Fibroblast of lung (primary cell): ENCODE measurements at regions not wholly inside any gene's neighbourhood (a gene's known extent, or its start where the extent isn't known, plus 50 kb on each side); places are given as distances from the start of the nearest gene placed in this dataset.

Source experiments
- DNase-seq, 2 donors: peaks; one replicate each; pipeline versions ENCODE4 v3.0.0 to v3.0.0-alpha.2; 2010; ENCODE audit warnings: low read depth in 2 of 2
- H2AFZ ChIP-seq: 2 replicates; pipeline ENCODE4 v1.5.1; 2012; ENCODE audit warnings: low read length, control low read depth, inconsistent platforms
- H3K27ac ChIP-seq: 2 replicates; pipeline ENCODE4 v1.5.1; 2011; ENCODE audit warnings: low read length, control low read depth; ENCODE audit not compliant: insufficient read depth
- H3K27me3 ChIP-seq: 2 replicates; pipeline ENCODE4 v1.5.1; 2011; ENCODE audit warnings: mild to moderate bottlenecking, low read length; ENCODE audit not compliant: control insufficient read depth, insufficient read depth
- H3K36me3 ChIP-seq: 2 replicates; pipeline ENCODE4 v1.5.1; 2011; ENCODE audit warnings: low read length; ENCODE audit not compliant: control insufficient read depth, insufficient read depth
- H3K4me1 ChIP-seq: 2 replicates; pipeline ENCODE4 v1.5.1; 2011; ENCODE audit warnings: low read length; ENCODE audit not compliant: control insufficient read depth, insufficient read depth; ENCODE audit errors: extremely low read depth
- H3K4me2 ChIP-seq: 2 replicates; pipeline ENCODE4 v1.5.1; 2011; ENCODE audit warnings: low read length, control low read depth; ENCODE audit not compliant: insufficient read depth; ENCODE audit errors: extremely low read depth
- H3K4me3 ChIP-seq, 4 experiments: fragments of 200-600 bp in 1 of 4; sonication (generic) in 1 of 4; replicated peaks in 1 of 4; 2 replicates each; pipeline ENCODE4 v1.5.1; 2011 to 2016; ENCODE audit warnings: low read length in 4 of 4, low read depth in 3 of 4, mild to moderate bottlenecking in 3 of 4, control low read depth in 2 of 4, inconsistent platforms in 1 of 4, mixed read lengths in 1 of 4; ENCODE audit not compliant: insufficient read depth in 1 of 4; ENCODE audit errors: control extremely low read depth in 1 of 4
- H3K79me2 ChIP-seq: 2 replicates; pipeline ENCODE4 v1.5.1; 2012; ENCODE audit warnings: mild to moderate bottlenecking, low read length, inconsistent platforms; ENCODE audit not compliant: control insufficient read depth, insufficient read depth
- H3K9ac ChIP-seq: 2 replicates; pipeline ENCODE4 v1.5.1; 2011; ENCODE audit warnings: mild to moderate bottlenecking, low read length, control low read depth; ENCODE audit not compliant: insufficient read depth
- H3K9me3 ChIP-seq: 2 replicates; pipeline ENCODE4 v1.5.1; 2012; ENCODE audit warnings: low read depth, low read length; ENCODE audit not compliant: control insufficient read depth, insufficient read depth
- H4K20me1 ChIP-seq: 2 replicates; pipeline ENCODE4 v1.5.1; 2011; ENCODE audit warnings: low read length; ENCODE audit not compliant: control insufficient read depth, insufficient read depth; ENCODE audit errors: extremely low read depth
- EZH2 ChIP-seq: IDR thresholded peaks from 2 replicates; pipeline ENCODE4 v1.5.1; 2012; ENCODE audit warnings: low read length, control low read depth, mild to moderate bottlenecking; ENCODE audit errors: missing control alignments
- TF ChIP-seq, protein P1 (sequence below), 2 donors: IDR thresholded peaks in 1 of 2; conservative IDR thresholded peaks in 1 of 2; 1 replicate in 1 of 2; 2 replicates in 1 of 2; pipeline ENCODE4 v1.5.1; 2011 to 2012; ENCODE audit warnings: low read length in 2 of 2, control low read depth in 1 of 2, inconsistent platforms in 1 of 2, low read depth in 1 of 2, mild to moderate bottlenecking in 1 of 2

DNA sequence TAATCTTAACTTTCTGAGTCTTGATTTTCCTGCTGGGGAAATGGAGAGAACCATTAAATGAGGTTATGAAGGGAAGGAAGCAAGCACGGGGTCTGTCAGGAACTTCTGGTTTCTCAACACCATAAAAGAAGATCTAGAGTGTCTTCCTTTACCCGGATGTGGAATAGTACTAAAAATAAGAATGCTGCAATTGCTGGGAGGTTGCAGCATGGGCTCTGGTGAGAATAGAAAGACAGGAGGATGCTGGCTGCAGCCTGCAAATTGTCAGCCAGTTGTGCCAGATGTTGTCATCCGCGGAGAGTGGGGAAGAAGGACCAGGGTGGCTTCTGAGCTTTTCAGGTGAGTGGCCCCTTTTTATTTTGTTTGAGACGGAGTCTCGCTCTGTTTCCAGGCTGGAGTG lies 69.3 kb upstream of the STC2 start:
- Histone ChIP-seq H3K9me3 (no peaks in the 10 kb centered on the region), H3K79me2 (no peaks in the 10 kb centered on the region), H3K27ac (no peak overlapping the region), H3K4me2 (no peak overlapping the region), H2AFZ (no peak overlapping the region), H3K4me3 (no peak overlapping the region), H3K4me1 (no peaks in the 10 kb centered on the region), H3K27me3 (no peaks in the 10 kb centered on the region), H3K9ac (no peak overlapping the region), H4K20me1 (no peaks in the 10 kb centered on the region), H3K36me3 (no peaks in the 10 kb centered on the region)
- no peak for TF ChIP-seq EZH2
- TF ChIP-seq, protein P1, sequence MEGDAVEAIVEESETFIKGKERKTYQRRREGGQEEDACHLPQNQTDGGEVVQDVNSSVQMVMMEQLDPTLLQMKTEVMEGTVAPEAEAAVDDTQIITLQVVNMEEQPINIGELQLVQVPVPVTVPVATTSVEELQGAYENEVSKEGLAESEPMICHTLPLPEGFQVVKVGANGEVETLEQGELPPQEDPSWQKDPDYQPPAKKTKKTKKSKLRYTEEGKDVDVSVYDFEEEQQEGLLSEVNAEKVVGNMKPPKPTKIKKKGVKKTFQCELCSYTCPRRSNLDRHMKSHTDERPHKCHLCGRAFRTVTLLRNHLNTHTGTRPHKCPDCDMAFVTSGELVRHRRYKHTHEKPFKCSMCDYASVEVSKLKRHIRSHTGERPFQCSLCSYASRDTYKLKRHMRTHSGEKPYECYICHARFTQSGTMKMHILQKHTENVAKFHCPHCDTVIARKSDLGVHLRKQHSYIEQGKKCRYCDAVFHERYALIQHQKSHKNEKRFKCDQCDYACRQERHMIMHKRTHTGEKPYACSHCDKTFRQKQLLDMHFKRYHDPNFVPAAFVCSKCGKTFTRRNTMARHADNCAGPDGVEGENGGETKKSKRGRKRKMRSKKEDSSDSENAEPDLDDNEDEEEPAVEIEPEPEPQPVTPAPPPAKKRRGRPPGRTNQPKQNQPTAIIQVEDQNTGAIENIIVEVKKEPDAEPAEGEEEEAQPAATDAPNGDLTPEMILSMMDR (conservative IDR thresholded peaks at IDR 0.05 in 1 of 2, IDR thresholded peaks at IDR 0.05 in 1 of 2; ENCODE audit: low read depth in 1 of 2, low read length in 2 of 2), result no peak
- peak in 1 of 2 donors; percentile 27 for DNase-seq

DNA sequence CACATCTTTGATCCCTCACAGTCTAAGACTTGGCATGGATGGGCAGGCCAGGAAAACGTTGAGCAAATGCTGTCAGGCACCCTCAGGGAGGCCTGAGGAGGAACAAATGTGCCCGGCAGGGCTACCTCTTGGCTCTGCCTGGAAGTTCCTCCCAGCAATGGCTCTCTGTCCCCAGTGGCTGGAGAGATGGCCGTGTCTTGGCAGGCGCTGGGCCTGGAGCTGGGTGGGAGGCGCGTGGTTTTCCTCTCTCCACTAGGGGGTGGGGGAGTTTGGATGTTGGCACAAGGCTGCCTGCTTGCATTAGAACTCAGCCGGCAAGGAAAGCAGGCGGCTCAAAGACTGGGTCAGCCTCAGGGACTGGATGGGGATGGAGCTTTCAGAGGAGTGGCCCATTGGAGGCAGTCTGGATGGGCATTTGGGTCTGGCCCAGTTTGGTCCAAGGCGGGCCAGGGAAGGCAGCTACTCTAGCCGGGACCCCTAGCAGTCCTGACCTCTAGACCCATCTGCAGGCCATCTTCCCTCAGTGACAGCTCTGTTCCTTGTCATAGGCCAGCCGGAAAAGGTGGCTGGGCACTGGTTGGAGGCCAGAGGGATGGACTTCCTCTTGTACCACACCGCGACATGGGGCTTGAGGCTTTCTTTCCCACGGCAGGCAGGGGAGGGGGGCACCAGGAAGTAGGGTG lies 68.2 kb upstream of the STC2 start:
- Histone ChIP-seq H3K4me2 (no peak overlapping the region), H3K36me3 (no peaks in the 10 kb centered on the region), H3K79me2 (no peaks in the 10 kb centered on the region), H3K4me3 (no peak overlapping the region), H3K4me1 (no peaks in the 10 kb centered on the region), H3K9ac (no peak overlapping the region), H3K27ac (no peak overlapping the region), H3K9me3 (no peaks in the 10 kb centered on the region), H2AFZ (no peak overlapping the region), H4K20me1 (no peaks in the 10 kb centered on the region), H3K27me3 (no peaks in the 10 kb centered on the region)
- TF ChIP-seq EZH2, result no peak
- TF ChIP-seq, protein P1 (conservative IDR thresholded peaks at IDR 0.05 in 1 of 2, IDR thresholded peaks at IDR 0.05 in 1 of 2; ENCODE audit: low read depth in 1 of 2, low read length in 2 of 2), result peak; percentile 4 to 23
- DNase-seq, result no peak

DNA sequence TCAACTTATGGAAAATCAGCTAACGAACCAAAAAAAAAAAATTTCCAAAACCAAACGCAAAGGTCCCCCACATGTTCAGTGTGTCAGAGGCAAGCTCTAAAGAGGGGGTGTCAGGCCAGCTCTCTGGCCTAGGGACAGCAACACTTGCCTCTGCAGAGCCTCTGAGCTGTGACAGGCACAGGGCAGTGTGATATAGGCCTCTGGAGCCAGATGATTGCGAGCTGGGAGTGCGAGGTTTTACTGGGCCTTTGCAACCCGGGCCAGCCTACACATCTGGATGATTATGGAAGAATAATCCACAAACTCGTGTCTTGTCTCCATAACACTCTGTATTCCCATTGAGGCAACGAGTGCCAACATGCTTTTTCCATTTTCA lies 67.7 kb upstream of the STC2 start:
- Histone ChIP-seq H3K27ac (no peak overlapping the region), H3K27me3 (no peaks in the 10 kb centered on the region), H3K4me2 (no peak overlapping the region), H3K36me3 (no peaks in the 10 kb centered on the region), H3K9me3 (no peaks in the 10 kb centered on the region), H3K4me3 (no peak overlapping the region), H3K9ac (no peak overlapping the region), H3K4me1 (no peaks in the 10 kb centered on the region), H3K79me2 (no peaks in the 10 kb centered on the region), H2AFZ (no peak overlapping the region), H4K20me1 (no peaks in the 10 kb centered on the region)
- no peak for DNase-seq
- TF ChIP-seq EZH2, result no peak
